Right lobe of liver (tissue), 6 donors: ENCODE measurements at regions not wholly inside any gene's neighbourhood (a gene's known extent, or its start where the extent isn't known, plus 50 kb on each side); places are given as distances from the start of the nearest gene placed in this dataset.
"Not testable (repeated sequence)": the region's sequence is repeated elsewhere in the genome, so short reads cannot be mapped to it uniquely, and the experiment has no call there.

ENCODE experiments used
- ATAC-seq, 4 donors: fragments of 200-7000 bp; cut with Tn5 transposase; one replicate each; pipeline ENCODE4 v1.9.1; 2020; ENCODE audit warnings: mild to moderate bottlenecking in 4 of 4, moderate library complexity in 4 of 4
- DNase-seq, 3 donors: peaks; one replicate each; pipeline ENCODE4 v3.0.0-alpha.2; 2020
- H3K27ac ChIP-seq, 3 donors: fragments of 200-600 bp; one replicate each; pipeline ENCODE4 v1.8.0; 2022
- H3K27me3 ChIP-seq, 2 donors: fragments of 200-600 bp; one replicate each; pipeline ENCODE4 v1.8.0; 2022
- H3K36me3 ChIP-seq, 4 donors: fragments of 200-600 bp; sonication (generic) in 1 of 4; one replicate each; pipeline versions ENCODE4 v1.5.1 to v1.8.0; 2017 to 2022; ENCODE audit warnings: control low read depth in 1 of 4
- H3K4me1 ChIP-seq, 4 donors: fragments of 200-600 bp; sonication (generic) in 1 of 4; one replicate each; pipeline versions ENCODE4 v1.5.1 to v1.8.0; 2017 to 2022; ENCODE audit warnings: control low read depth in 1 of 4
- H3K4me3 ChIP-seq, 3 donors: fragments of 200-600 bp; one replicate each; pipeline ENCODE4 v1.8.0; 2022
- H3K9me3 ChIP-seq, 4 donors: fragments of 200-600 bp; sonication (generic) in 1 of 4; one replicate each; pipeline versions ENCODE4 v1.5.1 to v1.8.0; 2017 to 2022; ENCODE audit warnings: control low read depth in 1 of 4
- CTCF ChIP-seq, 4 donors: fragments of 200-600 bp in 3 of 4; fragments of 450-650 bp in 1 of 4; IDR thresholded peaks; one replicate each; pipeline versions ENCODE4 v1.5.1 to v1.8.0; 2016 to 2022; ENCODE audit warnings: antibody characterized with exemption in 4 of 4, mild to moderate bottlenecking in 2 of 4
- POLR2A ChIP-seq: fragments of 450-650 bp; IDR thresholded peaks from one replicate; pipeline ENCODE4 v1.6.1; 2017; ENCODE audit warnings: antibody characterized with exemption, mild to moderate bottlenecking
- WGBS: methylation state at CpG from one replicate; pipeline ENCODE4 v1.1.6; 2018; ENCODE audit warnings: low coverage, low lambda C conversion rate; ENCODE audit not compliant: insufficient coverage; ENCODE audit errors: missing lambda C conversion rate; 5-methylcytosine and 5-hydroxymethylcytosine counted together
- intact Hi-C, 2 donors: fragments of 100-400 bp; cut with DNase I; formaldehyde crosslinking; loops; one replicate each; pipeline versions ENCODE4 v1.11.2 to v1.14.1; 2022
- donor health status: DM: no; HTN: yes; CAD: no.
- donor health status: DM: no; HTN: no; CAD: no.
- donor health status: DM: no; HTN: no; CAD: no.
- donor health status: DM: no; HTN: yes; CAD: no.
- donor health status: DM: no; HTN: yes; CAD: no.

- Histone ChIP-seq H3K4me3 (no peak overlapping the region), H3K36me3 (no peaks in the 10 kb centered on the region), H3K9me3 (no peaks in the 10 kb centered on the region), H3K4me1 (peaks cover 0 to 4% (median 0%) of the 10 kb centered on the region in 4 donors), H3K27me3 (no peaks in the 10 kb centered on the region), H3K27ac (no peak overlapping the region)
- TF ChIP-seq POLR2A (no peak), CTCF (IDR thresholded peaks at IDR 0.05) (no peak)
- intact Hi-C loops: no loop called here
- ATAC-seq (no peak), DNase-seq (no peak)
- WGBS: 71% methylated on average over 2 of the region's 2 CpGs
Observed at GRCh38 chr2:195531754-195532153, 125.3 kb upstream of the SLC39A10 start.

- ATAC-seq, H3K4me3 ChIP-seq, H3K27ac ChIP-seq, DNase-seq, intact Hi-C loops, H3K4me1 ChIP-seq, H3K27me3 ChIP-seq, H3K36me3 ChIP-seq, H3K9me3 ChIP-seq: not testable (repeated sequence)
- no CpG with 5 or more reads among the region's 10 CpGs for WGBS
Observed at GRCh38 chr2:195523242-195523641, 133.8 kb upstream of the SLC39A10 start.

GRCh38 chr2:195521589-195521988, 135.4 kb upstream of the SLC39A10 start:
- no peak for ATAC-seq
- Histone ChIP-seq H3K4me3 (no peak overlapping the region), H3K36me3 (no peaks in the 10 kb centered on the region), H3K27ac (no peak overlapping the region), H3K27me3 (no peaks in the 10 kb centered on the region), H3K4me1 (no peaks in the 10 kb centered on the region), H3K9me3 (no peaks in the 10 kb centered on the region)
- no peak for TF ChIP-seq CTCF (IDR thresholded peaks at IDR 0.05)
- TF ChIP-seq POLR2A: no peak
- intact Hi-C loops: no loop called here
- DNase-seq: no peak
- 50% methylated on average over 3 of the region's 3 CpGs for WGBS

- no peak overlapping the region for H3K27ac ChIP-seq
- TF ChIP-seq POLR2A (no peak), CTCF (IDR thresholded peaks at IDR 0.05) (no peak)
- no peak overlapping the region for H3K4me3 ChIP-seq
- no peaks in the 10 kb centered on the region for H3K36me3 ChIP-seq
- H3K9me3 ChIP-seq: no peaks in the 10 kb centered on the region
- intact Hi-C loops: no loop called here
- DNase-seq (no peak), ATAC-seq (no peak)
- H3K27me3 ChIP-seq: no peaks in the 10 kb centered on the region
- WGBS: 64% methylated on average over 5 of the region's 5 CpGs
- H3K4me1 ChIP-seq: no peaks in the 10 kb centered on the region
Observed at GRCh38 chr2:195520671-195521155, 136.3 kb upstream of the SLC39A10 start.

- no peak for DNase-seq
- TF ChIP-seq CTCF (IDR thresholded peaks at IDR 0.05): no peak
- TF ChIP-seq POLR2A: no peak
- WGBS: no CpG with 5 or more reads among the region's 24 CpGs
Observed at GRCh38 chr2:195515551-195515950, 141.5 kb upstream of the SLC39A10 start.

More at GRCh38 chr2:195515551-195515950, 141.5 kb upstream of the SLC39A10 start:
- Histone ChIP-seq H3K4me1 (no peaks in the 10 kb centered on the region), H3K4me3 (no peak overlapping the region), H3K27ac (no peak overlapping the region), H3K9me3 (no peaks in the 10 kb centered on the region), H3K36me3 (no peaks in the 10 kb centered on the region), H3K27me3 (no peaks in the 10 kb centered on the region)
- intact Hi-C loops: no loop called here
- ATAC-seq: no peak
